Suprapubic skin (tissue), 4 donors: ENCODE measurements at regions not wholly inside any gene's neighbourhood (a gene's known extent, or its start where the extent isn't known, plus 50 kb on each side); places are given as distances from the start of the nearest gene placed in this dataset.

ENCODE experiments used
- DNase-seq, 2 donors: peaks; one replicate each; pipeline ENCODE4 v3.0.0-alpha.2; 2019; ENCODE audit warnings: low spot score in 2 of 2
- H3K27ac ChIP-seq: fragments of 200-600 bp; sonication (generic); one replicate; pipeline ENCODE4 v1.5.1; 2019
- H3K27me3 ChIP-seq: fragments of 200-600 bp; sonication (generic); one replicate; pipeline ENCODE4 v1.5.1; 2019
- H3K36me3 ChIP-seq: fragments of 200-600 bp; sonication (generic); one replicate; pipeline ENCODE4 v1.5.1; 2019
- H3K4me1 ChIP-seq: fragments of 200-600 bp; sonication (generic); one replicate; pipeline ENCODE4 v1.5.1; 2019
- H3K4me3 ChIP-seq: fragments of 200-600 bp; sonication (generic); one replicate; pipeline ENCODE4 v1.5.1; 2019; ENCODE audit warnings: mild to moderate bottlenecking
- H3K9me3 ChIP-seq: fragments of 200-600 bp; sonication (generic); one replicate; pipeline ENCODE4 v1.5.1; 2019
- EP300 ChIP-seq: sonication (generic); formaldehyde crosslinking; IDR thresholded peaks from one replicate; pipeline ENCODE4 v1.6.1; 2017; ENCODE audit warnings: antibody characterized with exemption
- POLR2A ChIP-seq, 2 donors: fragments of 450-650 bp; IDR thresholded peaks; one replicate each; pipeline ENCODE4 v1.6.1; 2017; ENCODE audit warnings: antibody characterized with exemption in 2 of 2, mild to moderate bottlenecking in 2 of 2, moderate library complexity in 2 of 2
- POLR2AphosphoS5 ChIP-seq, 3 donors: sonication (generic); formaldehyde crosslinking; IDR thresholded peaks; one replicate each; pipeline ENCODE4 v1.6.1; 2017; ENCODE audit warnings: antibody characterized with exemption in 3 of 3
- WGBS: methylation state at CpG from one replicate; pipeline ENCODE4 v1.1.5; 2018; 5-methylcytosine and 5-hydroxymethylcytosine counted together
- TF ChIP-seq, protein P1 (sequence below), 2 donors: fragments of 200-600 bp in 1 of 2; fragments of 450-650 bp in 1 of 2; sonication (generic) in 1 of 2; IDR thresholded peaks; one replicate each; pipeline ENCODE4 v1.5.1; 2016 to 2019; ENCODE audit warnings: antibody characterized with exemption in 2 of 2, mild to moderate bottlenecking in 1 of 2, moderate library complexity in 1 of 2

DNA sequence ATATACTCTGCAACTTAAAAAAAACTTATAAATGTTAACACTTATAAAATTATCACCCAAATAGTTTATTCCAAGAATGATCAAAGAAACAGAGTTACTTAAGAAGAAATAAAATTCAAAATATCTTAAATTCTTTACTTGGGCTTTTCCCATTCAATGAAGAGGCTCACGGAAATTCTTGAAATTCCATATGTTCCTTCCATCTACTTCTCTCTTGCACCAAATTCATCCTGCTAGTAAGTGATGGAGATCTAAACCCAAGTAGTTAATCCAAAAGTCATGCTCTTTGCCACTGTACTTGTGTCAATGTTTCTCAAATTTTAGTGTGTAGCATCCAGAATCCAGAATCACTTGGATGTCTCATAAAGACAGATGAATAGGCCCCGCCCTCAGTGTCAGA lies 465.9 kb downstream of the TXNL1 start:
- TF ChIP-seq, protein P1, sequence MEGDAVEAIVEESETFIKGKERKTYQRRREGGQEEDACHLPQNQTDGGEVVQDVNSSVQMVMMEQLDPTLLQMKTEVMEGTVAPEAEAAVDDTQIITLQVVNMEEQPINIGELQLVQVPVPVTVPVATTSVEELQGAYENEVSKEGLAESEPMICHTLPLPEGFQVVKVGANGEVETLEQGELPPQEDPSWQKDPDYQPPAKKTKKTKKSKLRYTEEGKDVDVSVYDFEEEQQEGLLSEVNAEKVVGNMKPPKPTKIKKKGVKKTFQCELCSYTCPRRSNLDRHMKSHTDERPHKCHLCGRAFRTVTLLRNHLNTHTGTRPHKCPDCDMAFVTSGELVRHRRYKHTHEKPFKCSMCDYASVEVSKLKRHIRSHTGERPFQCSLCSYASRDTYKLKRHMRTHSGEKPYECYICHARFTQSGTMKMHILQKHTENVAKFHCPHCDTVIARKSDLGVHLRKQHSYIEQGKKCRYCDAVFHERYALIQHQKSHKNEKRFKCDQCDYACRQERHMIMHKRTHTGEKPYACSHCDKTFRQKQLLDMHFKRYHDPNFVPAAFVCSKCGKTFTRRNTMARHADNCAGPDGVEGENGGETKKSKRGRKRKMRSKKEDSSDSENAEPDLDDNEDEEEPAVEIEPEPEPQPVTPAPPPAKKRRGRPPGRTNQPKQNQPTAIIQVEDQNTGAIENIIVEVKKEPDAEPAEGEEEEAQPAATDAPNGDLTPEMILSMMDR (IDR thresholded peaks at IDR 0.05): no peak
- TF ChIP-seq POLR2AphosphoS5 (IDR thresholded peaks at IDR 0.05) (no peak), POLR2A (IDR thresholded peaks at IDR 0.05) (no peak), EP300 (no peak)

DNA sequence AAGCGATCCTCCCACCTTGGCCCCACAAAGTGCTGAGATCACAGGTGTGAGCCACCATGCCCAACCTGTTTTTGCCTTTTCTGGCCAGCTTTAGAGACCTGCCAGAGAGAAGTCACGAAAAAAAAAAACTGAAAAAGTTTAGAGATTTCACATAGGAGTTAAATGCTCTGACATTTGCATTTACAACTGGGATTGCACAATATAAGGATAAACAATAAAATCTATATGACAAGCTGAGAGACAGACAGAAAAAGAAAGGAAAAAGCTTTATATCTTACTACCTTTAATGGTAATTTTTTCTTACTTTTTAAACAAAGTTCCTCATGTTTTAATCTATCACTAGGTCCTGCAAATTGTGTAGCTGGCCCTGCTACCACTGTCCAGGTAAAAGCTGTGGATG lies 466.5 kb downstream of the TXNL1 start:
- Histone ChIP-seq H3K27ac (no peak overlapping the region), H3K36me3 (no peaks in the 10 kb centered on the region), H3K4me1 (peaks cover 18% of the 10 kb centered on the region), H3K9me3 (no peaks in the 10 kb centered on the region), H3K4me3 (no peak overlapping the region), H3K27me3 (no peaks in the 10 kb centered on the region)
- TF ChIP-seq POLR2AphosphoS5 (IDR thresholded peaks at IDR 0.05): no peak
- TF ChIP-seq EP300: no peak
- TF ChIP-seq, protein P1 (IDR thresholded peaks at IDR 0.05): no peak
- no peak for TF ChIP-seq POLR2A (IDR thresholded peaks at IDR 0.05)
- WGBS: 89% methylated on average over 2 of the region's 2 CpGs
- no peak for DNase-seq

More for the DNA sequence above, 465.9 kb downstream of the TXNL1 start:
- no peak overlapping the region for H3K4me3 ChIP-seq
- no peaks in the 10 kb centered on the region for H3K9me3 ChIP-seq
- H3K4me1 ChIP-seq: peaks cover 13% of the 10 kb centered on the region
- H3K27ac ChIP-seq: no peak overlapping the region
- WGBS: 95% methylated on average over 2 of the region's 2 CpGs
- H3K36me3 ChIP-seq: no peaks in the 10 kb centered on the region
- no peak for DNase-seq
- H3K27me3 ChIP-seq: no peaks in the 10 kb centered on the region

DNA sequence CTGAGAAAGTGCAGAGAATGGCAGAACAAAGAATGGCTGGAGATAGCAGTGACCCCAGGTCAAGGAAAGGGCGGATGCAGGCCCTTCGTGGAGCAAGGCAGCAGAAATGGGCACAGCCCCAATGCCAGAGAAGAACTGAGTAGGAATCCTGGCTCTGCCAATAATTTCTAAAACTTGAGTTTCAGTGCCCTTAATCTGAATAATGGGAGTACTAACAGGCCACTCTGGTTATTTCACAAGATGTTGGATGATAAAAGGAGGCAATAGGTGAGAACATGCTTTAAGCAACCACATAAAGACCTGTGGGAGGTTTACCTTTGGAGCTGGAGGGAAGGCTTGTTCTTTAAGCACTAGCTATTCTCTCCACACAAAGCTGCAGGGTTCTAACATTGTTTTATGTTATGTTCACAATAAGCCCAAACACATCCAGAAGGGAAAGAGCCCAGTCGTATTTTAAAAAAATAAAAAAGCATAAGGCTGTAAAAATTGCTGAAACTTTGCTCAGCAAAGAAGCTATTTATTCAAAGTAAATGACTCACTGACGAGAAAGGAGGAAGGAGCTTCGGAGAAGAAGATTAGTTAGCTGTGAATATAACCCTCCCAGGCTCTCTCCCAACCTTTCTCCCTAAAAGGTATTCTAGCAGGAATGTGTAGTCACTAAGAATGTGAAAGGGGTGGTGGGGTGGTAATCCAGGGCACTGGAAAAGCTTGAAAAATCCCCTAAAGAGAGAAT lies 470.2 kb downstream of the TXNL1 start:
- Histone ChIP-seq H3K9me3 (no peaks in the 10 kb centered on the region), H3K4me1 (peaks cover 21% of the 10 kb centered on the region), H3K36me3 (no peaks in the 10 kb centered on the region), H3K27me3 (no peaks in the 10 kb centered on the region), H3K27ac (peak overlapping the region; percentile 42), H3K4me3 (no peak overlapping the region)
- TF ChIP-seq POLR2A (IDR thresholded peaks at IDR 0.05): no peak
- no peak for TF ChIP-seq EP300
- no peak for TF ChIP-seq POLR2AphosphoS5 (IDR thresholded peaks at IDR 0.05)
- TF ChIP-seq, protein P1 (IDR thresholded peaks at IDR 0.05): no peak
- DNase-seq: no peak
- WGBS: 21% methylated on average over 5 of the region's 5 CpGs

DNA sequence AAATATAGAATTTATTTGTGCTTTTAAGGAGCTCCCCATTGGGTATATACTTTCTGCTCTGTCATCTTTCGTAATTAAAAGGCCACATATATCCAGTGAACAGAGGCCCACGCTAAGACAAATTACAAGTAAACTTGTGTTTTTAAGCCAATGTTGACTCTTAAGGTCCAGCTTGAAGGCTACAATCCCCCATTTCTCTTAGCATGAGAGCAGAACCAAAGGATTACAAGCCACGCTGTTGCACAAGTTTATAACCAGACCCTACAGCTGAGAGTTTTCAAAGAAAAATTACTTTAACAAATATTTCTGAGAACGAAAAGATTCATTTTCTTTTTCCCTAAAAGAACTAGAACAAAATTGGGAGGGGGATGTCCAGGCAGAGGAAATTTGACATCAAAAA lies 471.0 kb downstream of the TXNL1 start:
- WGBS: 83% methylated on average over 4 of the region's 4 CpGs
- no peak overlapping the region for H3K27ac ChIP-seq
- peaks cover 28% of the 10 kb centered on the region for H3K4me1 ChIP-seq
- H3K27me3 ChIP-seq: no peaks in the 10 kb centered on the region
- no peaks in the 10 kb centered on the region for H3K36me3 ChIP-seq
- no peaks in the 10 kb centered on the region for H3K9me3 ChIP-seq
- no peak for DNase-seq
- H3K4me3 ChIP-seq: no peak overlapping the region
- no peak for TF ChIP-seq POLR2AphosphoS5 (IDR thresholded peaks at IDR 0.05)
- TF ChIP-seq EP300: no peak
- TF ChIP-seq, protein P1 (IDR thresholded peaks at IDR 0.05): no peak
- TF ChIP-seq POLR2A (IDR thresholded peaks at IDR 0.05): no peak

DNA sequence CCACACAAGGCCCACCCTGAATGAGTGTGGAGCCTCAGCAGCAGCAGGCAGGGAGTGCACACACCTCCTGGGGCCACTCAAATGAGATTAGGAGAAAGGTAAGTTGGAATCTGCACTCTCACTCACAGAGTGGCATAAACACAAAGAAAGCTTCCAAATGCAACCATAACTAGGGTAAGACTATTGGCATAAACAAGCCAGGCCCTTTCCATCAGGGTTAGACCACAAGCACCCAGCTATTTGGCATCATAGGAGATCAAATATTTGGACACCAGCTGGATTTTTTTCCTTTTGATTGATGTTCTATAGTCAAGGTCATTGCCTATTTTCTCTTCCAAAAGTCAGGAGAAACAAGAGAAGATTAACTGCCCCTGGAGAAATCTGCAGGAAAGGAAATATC lies 471.5 kb downstream of the TXNL1 start:
- Histone ChIP-seq H3K27me3 (no peaks in the 10 kb centered on the region), H3K9me3 (no peaks in the 10 kb centered on the region), H3K4me1 (peaks cover 33% of the 10 kb centered on the region), H3K27ac (no peak overlapping the region), H3K4me3 (no peak overlapping the region), H3K36me3 (no peaks in the 10 kb centered on the region)
- no peak for DNase-seq
- TF ChIP-seq, protein P1 (IDR thresholded peaks at IDR 0.05): no peak
- TF ChIP-seq POLR2A (IDR thresholded peaks at IDR 0.05) (no peak), EP300 (no peak), POLR2AphosphoS5 (IDR thresholded peaks at IDR 0.05) (no peak)
